ENCODE measurements at regions not wholly inside any gene's neighbourhood (a gene's known extent, or its start where the extent isn't known, plus 50 kb on each side); places are given as distances from the start of the nearest gene placed in this dataset.
"Not testable (repeated sequence)": the region's sequence is repeated elsewhere in the genome, so short reads cannot be mapped to it uniquely, and the experiment has no call there.

DNA sequence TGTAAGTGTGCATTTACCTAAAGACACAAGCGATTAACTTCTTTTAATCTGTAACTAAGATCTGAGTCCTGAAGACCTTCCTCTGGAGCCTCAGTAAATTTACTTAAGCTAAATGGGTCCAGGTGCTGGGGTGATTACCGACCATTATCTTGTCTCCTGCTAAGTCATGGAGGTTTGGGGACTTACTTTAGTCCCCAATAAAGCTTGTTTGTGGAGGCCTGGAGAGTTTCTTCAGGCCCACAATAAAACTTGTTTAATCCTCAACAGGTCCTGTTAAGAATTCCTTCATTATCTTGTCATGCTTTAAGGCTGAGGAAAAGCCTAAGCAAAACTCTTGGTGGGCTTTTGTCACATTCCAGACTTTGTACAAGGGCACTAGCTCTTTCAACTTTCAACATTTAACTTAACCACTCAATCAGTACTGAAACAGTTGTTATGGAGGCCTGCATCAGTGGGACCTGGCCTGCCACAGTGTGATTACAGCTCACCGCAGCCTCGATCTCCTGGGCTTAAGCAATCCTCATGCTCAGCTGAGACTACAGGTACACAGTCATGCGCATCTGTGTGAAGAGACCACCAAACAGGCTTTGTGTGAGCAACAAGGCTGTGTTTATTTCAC is 84.0 kb downstream of the FMO4 start:
- DNase-seq, result no peak

GRCh38 chr1:171403393-171403792 is 81.9 kb upstream of the PRRC2C start:
- no peak for DNase-seq

GRCh38 chr1:171405391-171405714 is 80.0 kb upstream of the PRRC2C start:
- no peak for DNase-seq

GRCh38 chr1:171413557-171413956 is 71.8 kb upstream of the PRRC2C start:
- not testable (repeated sequence) for DNase-seq

DNA sequence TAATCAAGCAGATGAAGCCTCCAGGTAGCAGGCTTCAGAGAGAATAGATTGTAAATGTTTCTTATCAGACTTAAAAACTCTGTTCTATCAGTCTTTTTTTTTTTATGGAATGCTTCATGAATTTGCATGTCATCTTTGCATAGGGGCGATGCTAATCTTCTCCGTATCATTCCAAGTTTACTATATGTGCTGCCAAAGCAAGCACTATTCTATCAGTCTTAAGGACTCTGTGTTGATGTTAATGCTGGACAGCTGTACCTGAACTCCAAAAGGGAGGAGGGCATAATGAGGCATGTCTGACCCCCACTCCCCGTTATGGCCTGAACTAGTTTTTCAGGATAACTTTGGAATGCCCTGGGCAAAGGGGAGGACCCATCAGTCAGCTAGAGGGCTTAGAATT is 66.8 kb upstream of the PRRC2C start:
- no peak for DNase-seq

- no peak for DNase-seq
Measured at GRCh38 chr1:171420810-171421209, 64.5 kb upstream of the PRRC2C start.

- no peak for DNase-seq
Measured at GRCh38 chr1:171421413-171422020, 63.8 kb upstream of the PRRC2C start.

DNA sequence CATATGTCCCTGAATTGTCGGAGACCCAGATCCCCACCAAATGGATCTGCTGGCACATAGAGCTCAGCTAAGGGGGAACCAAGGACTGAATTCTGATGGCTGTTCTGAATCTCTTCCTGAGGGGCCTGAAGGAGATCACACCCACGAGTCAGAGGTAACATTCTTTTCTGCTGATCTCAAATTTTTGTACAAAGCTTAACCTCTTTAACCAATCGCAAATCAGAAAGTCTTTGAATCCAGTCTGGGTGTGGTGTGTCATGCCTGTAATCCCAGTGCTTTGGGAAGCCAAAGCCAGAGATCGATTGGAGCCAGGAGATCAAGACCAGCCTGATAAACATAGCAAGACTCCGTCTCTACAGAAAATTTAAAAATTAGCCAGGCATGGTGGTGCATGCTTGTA is 62.8 kb upstream of the PRRC2C start:
- no peak for DNase-seq

- no peak for DNase-seq
Measured at GRCh38 chr1:171424494-171424893, 60.8 kb upstream of the PRRC2C start.

DNA sequence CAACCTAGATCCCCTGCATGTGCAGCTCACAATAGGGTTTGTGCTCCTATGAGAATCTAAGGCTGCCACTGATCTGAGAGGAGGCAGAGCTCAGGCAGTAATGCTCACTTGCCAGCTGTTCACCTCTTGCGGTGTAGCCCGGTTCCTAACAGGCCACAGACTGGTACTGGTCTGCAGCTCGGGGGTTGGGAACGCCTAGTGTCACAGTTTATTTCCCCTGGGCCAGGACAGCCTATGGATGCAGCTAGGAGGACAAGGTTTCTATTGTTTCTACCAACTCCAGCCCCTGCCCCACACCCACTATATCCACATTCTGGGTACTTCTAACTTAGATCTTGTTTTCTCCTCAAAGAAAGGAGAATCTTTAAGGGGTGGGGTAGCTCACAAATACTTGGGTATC is 58.7 kb upstream of the PRRC2C start:
- no peak for DNase-seq

DNA sequence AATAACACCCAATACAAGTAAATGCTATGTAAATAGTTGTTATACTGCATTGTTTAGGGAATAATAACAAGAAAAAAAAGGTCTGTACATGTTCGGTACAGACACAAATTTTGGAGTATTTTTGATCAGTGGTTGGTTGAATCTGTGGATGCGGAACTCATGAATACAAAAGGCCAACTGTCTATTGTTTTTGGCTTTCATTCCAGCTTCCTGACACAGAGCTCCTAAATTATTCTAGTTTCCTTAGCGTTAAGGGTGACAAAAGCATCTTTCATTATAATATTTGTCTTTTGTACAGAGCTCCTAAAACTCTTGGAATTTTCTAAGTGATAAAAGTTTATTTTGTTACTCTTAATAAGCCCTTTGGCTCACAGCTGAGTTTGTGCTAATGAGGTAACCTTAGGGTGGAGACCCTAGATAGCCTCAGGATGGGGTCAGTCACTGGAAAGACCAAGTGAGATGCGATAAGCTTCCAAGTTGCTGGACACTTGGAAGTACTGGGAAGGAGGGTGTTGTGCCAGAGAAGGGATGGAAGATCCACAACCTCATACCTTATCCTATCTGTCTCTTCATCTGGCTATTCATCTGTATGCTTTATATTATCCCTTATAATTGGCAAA is 57.4 kb upstream of the PRRC2C start:
- DNase-seq, result no peak

GRCh38 chr1:171429137-171429536 is 56.2 kb upstream of the PRRC2C start:
- DNase-seq, result peak; percentile 22

- DNase-seq, result no peak
Measured at GRCh38 chr1:171431994-171432393, 53.3 kb upstream of the PRRC2C start.

GRCh38 chr1:171432473-171432872 is 52.9 kb upstream of the PRRC2C start:
- DNase-seq, result no peak

DNA sequence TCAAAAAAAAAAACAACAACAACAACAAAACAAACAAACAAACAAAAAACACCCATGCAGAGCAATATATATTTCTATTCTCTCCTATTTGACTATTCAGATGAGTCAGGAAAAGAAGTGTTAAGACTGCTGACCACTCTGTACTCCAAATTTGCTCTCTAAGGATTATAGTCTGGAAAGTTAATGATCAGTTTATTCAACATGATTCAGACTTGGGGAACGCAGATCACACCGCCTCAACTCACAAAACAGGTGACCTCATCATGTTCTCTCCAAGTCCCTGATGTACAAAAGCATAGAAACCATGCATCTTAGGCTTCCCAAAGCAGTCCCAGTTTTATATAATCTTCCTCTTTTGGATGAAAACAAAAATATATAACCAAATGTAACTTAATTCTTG is 51.9 kb upstream of the PRRC2C start:
- no peak for DNase-seq

DNA sequence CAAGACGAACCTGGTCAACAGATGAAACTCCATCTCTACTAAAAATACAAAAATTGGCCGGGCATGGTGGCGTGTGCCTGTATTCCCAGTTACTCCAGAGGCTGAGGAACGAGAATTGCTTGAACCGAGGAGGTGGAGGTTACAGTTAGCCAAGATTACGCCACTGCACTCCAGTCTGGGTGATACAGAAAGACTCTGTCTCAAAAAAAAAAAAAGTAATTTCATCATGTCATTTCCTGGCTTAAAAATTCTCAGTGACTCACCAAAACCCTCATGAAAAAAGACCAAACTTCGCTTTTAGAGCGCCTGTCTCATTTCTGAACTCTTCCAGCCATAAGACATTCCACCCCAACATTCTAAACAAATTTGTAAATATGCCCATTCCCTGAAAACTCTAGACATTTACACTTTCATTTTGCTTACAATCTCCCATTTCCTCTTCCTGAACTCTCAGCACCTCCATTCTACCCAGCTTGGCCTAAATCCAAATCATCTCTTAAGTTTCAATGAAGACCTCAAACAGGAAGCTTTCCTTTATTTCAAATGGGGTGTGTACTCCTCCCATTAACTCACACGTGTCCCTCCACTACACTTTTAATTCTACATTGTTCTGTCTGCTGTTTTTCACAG is 50.5 kb upstream of the PRRC2C start:
- peak; percentile 86 for DNase-seq

All from MV-4-11 (cell line).